GM18861 (cell line): ENCODE measurements at regions not wholly inside any gene's neighbourhood (a gene's known extent, or its start where the extent isn't known, plus 50 kb on each side); places are given as distances from the start of the nearest gene placed in this dataset.

Experiments used
- ATAC-seq: cut with Tn5 transposase; IDR thresholded peaks from one replicate; pipeline ENCODE4 v1.9.1; 2021; ENCODE audit not compliant: unreplicated experiment

GRCh38 chr1:232452117-232452516, 177.8 kb downstream of the SIPA1L2 start:
- ATAC-seq: no peak

DNA sequence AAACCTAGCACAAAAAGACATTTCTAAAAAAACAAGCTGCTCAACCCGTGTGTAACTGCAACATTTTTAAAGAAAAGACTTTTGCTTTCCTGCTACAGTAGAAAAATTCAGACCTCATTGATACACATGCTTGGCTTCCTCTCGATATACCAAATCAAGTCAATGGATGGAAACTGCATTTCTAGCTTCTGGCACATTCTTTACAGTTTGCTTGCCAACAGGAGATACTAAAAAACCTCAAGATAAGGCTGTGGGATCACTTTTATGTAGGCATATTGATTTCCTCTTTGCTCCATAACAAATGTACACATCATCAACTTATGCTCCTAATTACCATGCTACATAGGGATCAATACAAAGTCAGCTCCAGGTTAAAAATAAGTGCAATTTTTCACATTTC, 178.4 kb downstream of the SIPA1L2 start:
- no peak for ATAC-seq

DNA sequence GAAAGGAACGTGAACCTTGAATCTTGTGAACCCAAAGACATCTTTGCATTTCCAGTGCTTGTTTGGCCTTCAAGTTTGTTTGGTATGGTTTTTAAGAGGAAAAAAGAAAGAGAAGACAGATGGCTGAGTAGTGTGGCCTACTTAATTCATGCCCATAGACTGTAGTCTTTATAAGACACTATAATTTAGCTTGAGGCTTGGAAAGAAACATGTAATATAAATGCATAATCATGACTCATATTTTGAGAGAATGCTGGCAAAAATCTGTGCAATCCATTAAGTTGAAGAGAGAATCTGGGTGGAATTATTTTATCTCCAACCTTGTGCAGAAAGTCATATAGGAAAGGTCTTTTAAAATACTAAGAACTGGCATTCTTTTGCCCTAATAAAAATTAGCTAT, 179.3 kb downstream of the SIPA1L2 start:
- no peak for ATAC-seq

GRCh38 chr1:232447125-232447524, 182.8 kb downstream of the SIPA1L2 start:
- ATAC-seq: no peak

GRCh38 chr1:232445361-232446106, 184.4 kb downstream of the SIPA1L2 start:
- no peak for ATAC-seq

GRCh38 chr1:232443372-232443771, 186.6 kb downstream of the SIPA1L2 start:
- ATAC-seq: no peak

GRCh38 chr1:232441036-232441411, 188.9 kb downstream of the SIPA1L2 start:
- no peak for ATAC-seq

DNA sequence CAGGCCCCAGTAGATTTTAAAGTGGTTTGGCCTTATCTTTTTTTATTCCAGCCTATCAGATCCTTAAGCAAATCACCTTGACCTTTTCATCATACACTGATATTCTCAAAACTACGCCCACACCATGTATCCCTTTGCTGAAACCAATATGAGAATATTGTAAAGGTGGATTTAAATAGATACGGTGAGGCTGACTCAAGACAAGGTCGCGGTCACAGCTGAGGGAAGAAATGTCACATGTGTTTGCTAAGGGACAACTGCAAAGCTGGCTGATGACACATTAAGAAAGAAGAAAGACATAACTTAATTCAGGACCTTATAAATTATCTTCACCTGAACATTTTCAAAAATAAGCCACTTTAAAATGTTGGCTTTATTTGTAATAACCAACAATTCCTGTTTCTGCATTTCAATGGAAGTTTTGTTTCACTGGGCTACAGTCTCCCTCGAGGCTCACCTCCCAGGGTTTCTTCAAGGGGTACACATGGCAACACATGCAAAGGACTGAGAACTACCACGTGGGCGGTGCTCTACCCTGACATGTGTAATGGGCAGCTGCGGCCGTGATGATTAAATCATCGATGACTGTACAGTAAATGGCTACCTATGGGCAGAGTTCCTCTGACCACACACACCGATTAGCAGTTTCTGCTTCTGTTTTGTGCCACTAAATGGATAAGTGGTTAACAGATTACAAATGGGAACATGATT, 189.5 kb downstream of the SIPA1L2 start:
- ATAC-seq: no peak

DNA sequence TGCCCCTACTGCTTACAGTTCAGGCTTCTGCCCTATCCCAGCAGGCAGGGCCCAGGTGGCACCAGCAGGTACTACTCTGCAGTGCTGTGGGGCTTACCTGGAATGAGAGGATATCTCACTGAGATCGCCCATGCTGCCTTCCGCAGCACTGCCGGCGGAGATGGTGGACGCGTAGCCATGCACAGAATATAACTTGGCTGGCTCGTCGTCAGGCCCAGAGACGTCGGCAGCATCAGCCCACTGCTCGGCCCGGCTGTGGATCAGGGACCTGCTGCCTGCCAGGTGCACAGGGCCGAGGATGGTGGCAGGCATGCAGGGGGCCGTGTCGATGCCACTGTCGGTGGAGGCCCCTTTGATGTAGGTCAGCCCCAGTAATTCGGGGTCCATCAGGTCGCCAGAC, 190.9 kb downstream of the SIPA1L2 start:
- ATAC-seq: no peak

GRCh38 chr1:232438476-232438875, 191.5 kb downstream of the SIPA1L2 start:
- no peak for ATAC-seq

DNA sequence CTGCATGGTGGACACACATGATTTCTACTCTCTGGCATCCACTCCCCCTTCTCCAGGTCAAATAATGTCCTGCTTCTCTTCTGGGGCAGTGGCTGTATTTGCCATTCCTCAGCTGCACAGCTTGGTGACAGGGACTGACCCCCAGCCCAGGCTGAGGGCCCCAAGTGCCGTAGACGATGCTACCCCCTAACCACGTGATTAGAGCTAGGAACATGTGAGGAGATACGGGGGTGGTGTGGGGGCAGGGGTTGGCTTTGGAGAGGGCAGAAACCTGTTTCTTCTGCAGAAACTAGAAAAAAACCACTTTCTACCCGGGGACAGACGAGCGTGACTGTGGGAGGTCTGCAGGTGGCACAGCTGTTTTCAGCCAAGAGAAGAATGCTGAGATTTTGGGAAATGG, 192.4 kb downstream of the SIPA1L2 start:
- no peak for ATAC-seq

DNA sequence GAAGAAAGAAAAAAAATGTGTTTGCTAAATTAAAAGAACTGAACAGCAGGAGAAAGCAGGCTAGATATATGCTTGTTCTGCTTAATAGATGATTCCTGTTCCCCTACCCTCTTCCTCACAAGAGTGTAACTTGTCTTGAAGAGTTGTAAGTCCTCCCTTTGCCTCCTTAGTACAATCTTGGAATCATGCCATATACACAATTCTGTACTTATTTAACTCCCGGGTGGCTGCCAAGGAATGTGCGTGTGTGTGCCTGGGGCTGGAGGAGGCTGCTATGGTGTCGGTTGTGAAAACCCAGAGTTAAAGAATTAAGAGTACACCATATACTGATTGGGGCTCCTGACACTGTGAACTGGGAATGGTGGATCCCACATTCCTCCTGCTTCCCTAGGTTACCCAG, 194.2 kb downstream of the SIPA1L2 start:
- no peak for ATAC-seq

- ATAC-seq: no peak
Observed at GRCh38 chr1:232432313-232432712, 197.6 kb downstream of the SIPA1L2 start.

DNA sequence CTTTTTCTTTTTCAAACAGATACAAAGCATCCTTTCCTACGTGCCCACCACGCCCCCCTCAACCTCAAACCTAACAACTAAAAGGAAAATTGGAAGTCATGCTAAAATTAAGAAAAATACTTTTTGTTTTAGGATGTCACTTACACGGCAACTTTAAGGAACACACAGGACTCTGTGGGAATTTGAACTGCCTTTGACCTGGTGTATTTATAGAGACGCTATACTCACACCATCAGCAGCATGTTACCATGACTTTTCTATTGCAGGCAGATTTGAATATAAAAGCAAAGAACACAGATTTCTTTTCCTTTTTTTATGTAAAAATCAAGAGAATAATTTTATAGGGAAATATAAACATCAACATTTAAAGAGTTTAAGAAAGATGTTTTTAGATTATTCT, 198.2 kb downstream of the SIPA1L2 start:
- ATAC-seq: no peak

DNA sequence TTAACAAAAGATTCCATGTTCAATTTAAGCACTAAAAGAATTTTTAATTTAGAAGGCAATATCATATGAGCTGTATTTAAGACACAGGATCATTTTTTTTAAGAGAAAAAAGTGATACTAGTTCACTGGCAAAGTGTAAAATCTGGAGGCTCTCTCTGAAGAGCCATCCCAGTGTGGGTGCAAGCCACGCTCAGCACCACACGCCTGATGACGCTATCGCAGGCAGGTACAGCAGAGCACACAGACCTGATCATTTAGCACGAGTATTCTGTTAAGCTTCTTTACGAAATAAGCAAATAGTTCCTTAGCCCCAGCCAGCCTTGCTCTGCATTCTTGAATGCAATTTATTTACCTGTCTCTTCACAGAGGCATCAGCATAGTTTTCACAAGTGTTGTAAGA, 198.6 kb downstream of the SIPA1L2 start:
- no peak for ATAC-seq

GRCh38 chr1:232430467-232430866, 199.5 kb downstream of the SIPA1L2 start:
- no peak for ATAC-seq

DNA sequence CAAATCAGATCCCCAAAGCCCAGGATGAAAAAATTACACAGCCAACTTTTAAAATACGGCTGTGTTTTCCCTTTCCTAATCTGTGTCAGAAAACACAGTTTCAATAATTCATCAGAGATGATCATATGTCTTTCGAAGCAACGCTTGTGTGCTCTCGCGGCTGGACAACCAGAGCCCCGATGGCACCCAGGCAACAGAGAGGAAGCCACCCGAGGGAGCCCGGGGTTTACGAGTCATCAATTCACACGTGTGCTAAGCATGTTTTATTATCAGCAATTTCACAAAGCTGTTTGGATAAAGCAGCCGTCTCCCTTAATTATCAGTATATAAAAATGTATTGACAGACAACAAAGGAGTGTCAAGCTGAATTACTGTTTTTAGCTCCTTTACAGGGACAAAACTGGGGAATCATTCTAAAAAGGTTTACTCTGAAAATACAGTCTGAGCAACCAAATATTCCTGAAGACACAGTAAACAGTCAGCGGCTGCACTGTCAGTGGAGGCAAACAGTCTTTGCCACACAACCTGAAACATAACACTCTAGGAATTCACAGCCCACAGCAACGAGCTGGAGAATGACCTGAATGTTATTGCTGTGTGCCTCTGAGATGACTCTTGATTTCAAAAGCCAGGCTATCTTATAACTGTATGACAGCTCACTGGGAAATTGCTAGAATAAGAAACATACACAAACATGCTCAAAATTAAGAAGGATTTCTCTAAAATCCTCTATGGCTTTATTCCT, 201.0 kb downstream of the SIPA1L2 start:
- no peak for ATAC-seq

GRCh38 chr1:232428036-232428645, 201.8 kb downstream of the SIPA1L2 start:
- ATAC-seq: no peak

DNA sequence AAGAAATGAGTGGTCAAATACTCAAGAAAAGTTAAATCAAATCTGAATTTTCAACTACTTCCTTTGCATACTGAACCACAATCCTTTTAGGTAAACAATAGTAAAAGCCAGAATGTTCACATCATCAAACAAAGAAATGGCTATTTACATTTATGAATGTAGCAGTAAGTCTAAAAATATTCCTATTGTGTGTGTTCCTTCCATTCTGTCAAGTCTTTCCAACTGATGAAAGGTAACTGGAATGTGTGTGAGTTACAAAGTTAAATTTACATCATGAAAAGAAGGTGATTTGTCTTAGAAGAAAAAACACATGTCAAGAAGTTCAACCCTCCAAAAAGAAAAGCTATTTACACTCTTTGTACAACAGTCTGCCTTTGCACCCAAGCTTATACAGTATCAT, 203.1 kb downstream of the SIPA1L2 start:
- no peak for ATAC-seq

DNA sequence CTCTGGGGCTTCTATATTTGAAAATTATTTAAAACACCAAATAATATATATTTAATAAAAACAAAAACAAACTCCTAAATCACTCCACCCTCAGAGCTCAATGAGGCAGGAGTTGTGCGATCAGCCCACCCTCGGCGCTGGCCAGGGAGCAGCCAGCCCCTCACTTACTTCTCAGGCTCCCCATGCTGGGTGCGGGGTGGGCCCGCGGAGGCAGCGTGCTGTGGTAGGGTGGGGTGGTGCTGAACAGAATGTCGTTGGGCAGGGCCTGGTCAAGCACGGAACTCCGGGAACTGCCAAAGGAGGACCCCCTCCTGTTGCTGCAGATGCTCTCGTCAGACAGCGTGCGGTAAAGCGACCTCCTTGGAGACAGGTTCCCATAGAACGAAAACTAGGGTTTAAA, 204.5 kb downstream of the SIPA1L2 start:
- ATAC-seq: no peak

DNA sequence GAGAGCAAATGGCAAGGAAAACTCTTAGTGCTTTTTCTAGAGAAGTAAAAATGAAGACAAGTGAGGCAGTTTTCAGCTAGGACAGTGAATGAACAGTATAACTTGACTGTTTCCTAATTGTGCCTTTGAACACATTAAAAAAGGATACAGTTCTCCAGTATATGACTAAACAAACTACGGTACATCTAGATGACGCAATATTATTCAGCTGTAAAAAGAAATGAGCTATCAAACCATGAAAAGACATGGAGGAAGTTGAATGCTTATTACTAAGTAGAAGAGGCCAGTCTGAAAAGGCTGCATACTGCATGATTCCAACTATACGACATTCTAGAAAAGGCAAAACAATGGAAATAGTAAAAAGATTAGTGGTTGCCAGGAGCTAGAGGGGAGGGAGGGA, 206.3 kb downstream of the SIPA1L2 start:
- no peak for ATAC-seq

DNA sequence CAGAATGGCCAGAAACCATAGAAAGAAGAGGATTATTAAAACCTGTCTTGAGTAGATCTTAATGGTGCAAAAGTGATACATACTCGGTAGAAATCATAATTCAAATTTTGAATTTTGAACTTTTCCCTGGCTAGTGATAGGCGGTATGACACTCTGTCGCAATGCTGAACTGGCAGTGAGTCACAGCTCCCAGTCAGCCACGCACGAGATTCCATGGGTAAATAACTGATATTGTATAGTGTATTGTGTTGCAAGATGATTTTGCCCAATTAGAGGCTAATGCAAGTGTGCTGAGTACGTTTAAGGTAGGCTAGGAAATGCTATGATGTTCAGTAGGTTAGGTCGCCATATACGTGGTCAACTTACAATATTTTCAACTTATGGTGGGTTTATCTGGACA, 207.0 kb downstream of the SIPA1L2 start:
- no peak for ATAC-seq
